HG03575 (cell line): ENCODE measurements at regions not wholly inside any gene's neighbourhood (a gene's known extent, or its start where the extent isn't known, plus 50 kb on each side); places are given as distances from the start of the nearest gene placed in this dataset.
"Not testable (repeated sequence)": the region's sequence is repeated elsewhere in the genome, so short reads cannot be mapped to it uniquely, and the experiment has no call there.

Experiments used
- ATAC-seq: cut with Tn5 transposase; IDR thresholded peaks from one replicate; pipeline ENCODE4 v1.9.1; 2021; ENCODE audit not compliant: unreplicated experiment, insufficient number of reproducible peaks, low FRiP score; ENCODE audit errors: extremely low read depth

DNA sequence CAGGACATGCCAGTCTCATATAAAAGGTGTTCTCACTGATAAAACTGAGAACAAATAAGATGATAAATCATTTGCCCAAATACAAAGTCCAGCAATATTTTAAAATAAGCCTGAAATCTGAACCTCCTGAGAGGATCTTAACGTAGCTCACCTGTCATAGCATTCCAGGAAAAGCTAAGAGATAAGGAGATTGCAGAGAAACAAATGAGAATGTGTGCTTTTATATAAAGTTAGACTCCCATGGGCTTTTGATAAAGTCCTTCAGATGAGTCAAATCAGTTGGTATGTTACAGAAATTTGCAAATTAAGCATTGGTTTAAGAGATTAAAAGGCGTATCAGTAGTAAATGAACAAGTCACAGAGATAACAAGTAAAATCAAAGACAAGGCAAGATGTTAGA, 452.9 kb upstream of the CHAC2 start:
- no peak for ATAC-seq

DNA sequence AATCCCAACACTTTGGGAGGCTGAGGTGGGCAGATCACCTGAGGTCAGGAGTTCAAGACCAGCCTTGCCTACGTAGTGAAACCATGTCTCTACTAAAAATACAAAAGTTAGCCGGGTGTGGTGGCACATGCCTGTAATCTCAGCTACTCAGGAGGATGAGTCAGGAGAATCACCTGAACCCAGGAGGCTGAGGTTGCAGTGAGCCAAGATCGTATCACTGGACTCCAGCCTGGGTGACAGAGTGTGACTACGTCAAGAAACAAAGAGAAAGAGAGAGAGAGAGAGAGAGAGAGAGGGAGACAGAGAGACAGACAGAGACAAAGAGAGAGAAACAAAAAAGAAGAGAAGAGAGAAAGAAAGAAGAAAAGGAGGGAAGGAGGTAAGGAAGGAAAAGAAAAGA, 454.0 kb upstream of the CHAC2 start:
- ATAC-seq = not testable (repeated sequence)

- ATAC-seq = no peak
Measured at GRCh38 chr2:53312721-53313120, 454.9 kb upstream of the CHAC2 start.

- ATAC-seq = no peak
Measured at GRCh38 chr2:53312181-53312580, 455.4 kb upstream of the CHAC2 start.

DNA sequence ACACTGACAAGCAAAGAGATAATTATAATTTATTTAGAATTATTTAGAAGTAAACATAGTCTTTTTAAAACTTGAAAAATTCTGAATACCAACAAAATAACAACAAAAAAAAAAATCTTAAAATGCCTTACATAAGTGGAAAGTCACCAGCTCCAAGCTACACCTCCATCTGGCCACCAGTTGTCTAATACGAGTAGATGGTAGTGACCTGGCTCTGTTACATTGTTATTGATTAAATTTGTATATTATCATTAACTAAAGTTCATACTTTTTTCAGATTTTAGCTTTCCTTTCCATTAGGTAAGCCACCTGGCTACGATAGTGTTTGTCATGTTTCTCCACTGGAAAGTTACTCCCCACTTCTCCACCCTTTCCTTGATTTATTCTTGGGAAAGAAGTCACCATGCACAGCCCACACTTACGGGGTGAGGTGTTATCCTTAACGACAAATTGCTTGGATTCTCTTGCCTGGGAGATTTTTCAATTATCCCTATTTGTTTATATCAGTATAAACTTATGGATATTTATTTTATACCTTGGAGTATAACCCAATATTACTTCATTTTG, 464.5 kb upstream of the CHAC2 start:
- no peak for ATAC-seq

GRCh38 chr2:53302455-53302854, 465.1 kb upstream of the CHAC2 start:
- no peak for ATAC-seq

GRCh38 chr2:53289309-53290006, 478.1 kb upstream of the CHAC2 start:
- ATAC-seq = no peak

- ATAC-seq = no peak
Measured at GRCh38 chr2:53286345-53286744, 481.3 kb upstream of the CHAC2 start.

- ATAC-seq = no peak
Measured at GRCh38 chr2:53275743-53276142, 491.9 kb upstream of the CHAC2 start.

DNA sequence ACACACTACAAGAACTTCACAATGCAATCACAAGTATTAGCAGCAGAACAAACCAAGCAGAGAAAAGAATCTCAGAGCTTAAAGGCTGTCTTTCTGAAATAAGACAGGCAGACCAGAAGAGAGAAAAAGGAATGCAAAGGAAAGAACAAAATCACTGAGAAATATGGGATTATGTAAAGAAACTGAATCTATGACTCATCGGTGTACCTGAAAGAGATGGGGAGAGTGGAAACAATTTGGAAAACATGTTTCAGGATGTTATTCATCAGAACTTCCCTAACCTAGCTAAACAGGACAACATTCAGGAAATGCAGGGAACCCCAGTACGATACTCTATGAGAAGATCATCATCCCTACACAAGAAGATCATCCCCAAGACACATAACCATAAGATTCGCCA, 499.0 kb upstream of the CHAC2 start:
- no peak for ATAC-seq

- ATAC-seq = no peak
Measured at GRCh38 chr2:53268086-53268485, 499.5 kb upstream of the CHAC2 start.

- no peak for ATAC-seq
Measured at GRCh38 chr2:53265544-53266299, 501.9 kb upstream of the CHAC2 start.

DNA sequence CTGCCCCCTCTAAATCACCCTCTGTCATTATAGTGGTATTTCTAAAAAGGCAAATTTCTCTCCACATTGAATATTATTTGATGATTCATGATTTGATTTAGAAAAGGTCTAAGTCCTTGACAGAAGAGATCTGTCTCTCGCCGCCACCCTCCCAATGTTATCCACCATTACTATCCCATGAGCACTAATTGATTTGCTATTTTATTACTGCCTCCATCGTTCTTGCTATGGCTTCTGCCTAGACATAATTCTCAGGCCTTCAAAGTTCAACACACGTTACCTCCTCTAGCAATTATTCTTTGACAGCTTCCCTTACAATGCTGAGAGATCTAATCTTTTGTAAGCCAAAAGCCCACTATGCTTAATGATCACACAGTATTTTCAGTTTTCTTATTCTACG, 507.0 kb upstream of the CHAC2 start:
- ATAC-seq = no peak

DNA sequence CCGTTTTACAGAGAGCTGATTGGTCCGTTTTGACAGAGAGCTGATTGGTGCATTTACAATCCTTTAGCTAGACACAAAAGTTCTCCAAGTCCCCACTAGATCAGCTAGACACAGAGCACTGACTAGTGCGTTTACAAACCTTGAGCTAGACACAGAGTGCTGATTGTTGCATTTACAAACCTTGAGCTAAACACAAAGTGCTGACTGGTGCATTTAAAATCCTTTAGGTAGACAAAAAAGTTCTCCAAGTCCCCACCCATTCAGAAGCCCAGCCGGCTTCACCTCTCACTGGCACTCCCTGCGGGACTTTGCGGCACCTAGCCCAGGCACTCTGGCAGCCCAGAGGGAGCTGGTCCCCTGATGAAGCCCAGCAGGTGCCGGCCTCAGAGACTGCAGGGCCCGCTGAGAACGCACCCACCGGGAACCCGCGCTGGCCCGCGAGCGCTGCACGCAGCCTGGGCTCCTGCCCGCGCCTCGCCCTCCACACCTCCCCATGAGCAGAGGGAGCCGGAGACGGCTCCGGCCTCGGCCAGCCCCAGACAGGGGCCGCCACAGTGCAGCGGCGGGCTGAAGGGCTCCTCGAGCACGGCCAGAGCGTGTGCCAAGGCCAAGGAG, 508.1 kb upstream of the CHAC2 start:
- no peak for ATAC-seq

DNA sequence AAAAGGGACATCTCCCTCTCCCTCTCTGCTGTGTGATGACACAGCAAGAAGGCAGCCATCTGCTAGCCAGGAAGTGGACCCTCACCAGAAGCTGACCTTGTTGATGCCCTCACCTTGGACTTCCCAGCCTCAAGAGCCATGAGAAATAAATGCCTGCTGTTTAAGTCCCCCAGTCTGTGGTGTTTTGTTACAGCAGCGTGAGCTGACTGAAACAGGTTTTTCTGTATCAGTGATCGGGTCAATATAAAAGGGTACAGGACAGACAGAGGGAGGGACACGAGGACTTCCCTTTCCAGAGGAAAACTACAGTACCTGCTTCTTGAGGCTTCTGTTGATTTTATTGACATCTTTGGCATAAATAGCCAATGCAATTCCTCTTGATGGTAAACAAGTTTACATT, 510.3 kb upstream of the CHAC2 start:
- ATAC-seq = no peak

DNA sequence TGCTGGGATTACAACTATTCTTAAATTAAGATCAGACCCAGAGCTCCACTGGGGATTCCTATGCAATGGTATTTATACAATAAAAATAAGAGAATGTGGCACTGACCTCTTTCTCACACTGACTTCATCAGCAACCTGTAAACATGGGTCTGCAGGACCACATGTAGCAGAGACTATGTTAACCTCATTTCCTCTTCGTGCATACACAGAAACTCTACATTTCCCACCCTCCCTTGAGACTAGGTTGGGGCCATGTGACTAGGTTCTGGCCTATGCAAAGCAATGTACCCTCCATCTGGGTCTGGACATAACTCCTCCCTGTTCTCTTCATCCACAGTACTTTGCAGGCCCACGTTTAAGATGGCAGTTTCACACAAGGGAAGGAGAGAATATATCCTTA, 514.4 kb upstream of the CHAC2 start:
- no peak for ATAC-seq

DNA sequence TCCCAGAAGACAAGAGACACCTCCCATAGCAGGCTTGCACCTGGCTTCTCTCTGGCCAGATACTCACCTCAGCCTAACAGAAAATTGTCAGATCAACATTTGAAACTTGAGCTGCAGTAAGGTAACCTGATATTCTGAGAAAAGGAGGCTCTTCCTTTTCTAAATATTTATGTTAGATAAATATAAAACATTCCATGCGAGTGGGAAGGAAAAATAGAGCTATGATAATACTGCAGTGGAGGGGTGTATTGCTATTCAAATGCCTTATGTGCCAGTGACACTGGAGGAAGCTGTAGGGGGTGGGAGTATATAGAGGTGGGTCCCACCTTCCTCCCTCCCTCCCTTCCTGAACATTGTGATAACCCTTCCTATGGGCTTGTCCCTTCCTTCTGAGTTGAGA, 515.5 kb upstream of the CHAC2 start:
- no peak for ATAC-seq

DNA sequence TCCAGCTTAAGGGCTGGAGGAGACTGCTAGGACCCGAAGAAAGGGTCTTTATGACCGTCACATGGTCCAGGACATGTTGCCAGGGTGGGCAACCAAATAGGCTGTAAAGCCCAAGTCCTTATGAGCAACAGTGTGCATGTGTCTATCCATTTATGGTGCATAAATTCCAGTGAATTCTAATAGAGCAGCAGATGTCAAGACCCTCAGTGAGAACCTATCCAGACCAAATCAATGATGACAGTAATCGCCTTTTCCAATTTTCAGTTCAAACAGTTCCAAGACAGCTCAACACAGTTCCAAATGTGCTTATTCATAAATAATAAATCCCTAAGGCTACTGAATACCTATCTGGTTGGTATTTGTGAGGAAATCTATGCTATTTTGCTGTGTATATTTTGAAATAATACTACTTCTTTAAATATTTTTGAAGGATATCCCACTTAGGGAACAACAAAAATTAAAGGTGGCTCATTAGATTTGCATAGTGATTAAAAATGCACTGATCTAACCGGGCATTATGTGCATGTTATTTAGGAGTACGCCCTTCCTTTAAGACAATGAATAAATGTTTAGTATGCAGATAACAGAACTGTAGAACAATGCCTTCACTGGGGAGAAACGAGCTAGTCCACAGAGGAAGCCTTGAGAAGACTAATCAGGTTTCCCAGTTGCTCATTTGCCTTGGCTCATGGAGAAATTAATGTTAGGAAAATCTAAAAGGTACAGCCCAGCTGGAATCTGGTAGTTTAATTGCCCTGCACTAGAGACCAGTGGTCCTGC, 519.5 kb upstream of the CHAC2 start:
- no peak for ATAC-seq

DNA sequence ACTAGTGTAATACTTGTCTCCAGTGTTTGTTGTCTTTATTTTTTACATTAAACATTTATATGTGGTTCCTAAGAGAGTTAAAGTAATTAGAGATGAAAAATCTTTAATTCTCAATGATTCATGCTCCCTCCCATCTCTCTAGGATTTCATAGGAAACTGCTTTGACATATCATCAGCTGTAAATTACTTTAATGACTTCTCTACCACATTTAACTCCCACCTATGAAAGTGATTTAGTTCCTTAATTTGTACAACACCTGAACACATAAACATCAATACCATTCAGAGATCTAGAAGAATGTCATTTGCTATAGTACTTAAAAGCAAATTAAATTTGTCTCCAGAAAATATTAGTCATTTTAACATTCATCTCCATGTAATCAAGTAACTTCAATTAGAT, 524.2 kb upstream of the CHAC2 start:
- ATAC-seq = no peak
